Fibroblast of lung (primary cell): ENCODE measurements at regions not wholly inside any gene's neighbourhood (a gene's known extent, or its start where the extent isn't known, plus 50 kb on each side); places are given as distances from the start of the nearest gene placed in this dataset.

Source experiments
- DNase-seq, 2 donors: peaks; one replicate each; pipeline versions ENCODE4 v3.0.0 to v3.0.0-alpha.2; 2010; ENCODE audit warnings: low read depth in 2 of 2
- H2AFZ ChIP-seq: 2 replicates; pipeline ENCODE4 v1.5.1; 2012; ENCODE audit warnings: low read length, control low read depth, inconsistent platforms
- H3K27ac ChIP-seq: 2 replicates; pipeline ENCODE4 v1.5.1; 2011; ENCODE audit warnings: low read length, control low read depth; ENCODE audit not compliant: insufficient read depth
- H3K27me3 ChIP-seq: 2 replicates; pipeline ENCODE4 v1.5.1; 2011; ENCODE audit warnings: mild to moderate bottlenecking, low read length; ENCODE audit not compliant: control insufficient read depth, insufficient read depth
- H3K36me3 ChIP-seq: 2 replicates; pipeline ENCODE4 v1.5.1; 2011; ENCODE audit warnings: low read length; ENCODE audit not compliant: control insufficient read depth, insufficient read depth
- H3K4me1 ChIP-seq: 2 replicates; pipeline ENCODE4 v1.5.1; 2011; ENCODE audit warnings: low read length; ENCODE audit not compliant: control insufficient read depth, insufficient read depth; ENCODE audit errors: extremely low read depth
- H3K4me2 ChIP-seq: 2 replicates; pipeline ENCODE4 v1.5.1; 2011; ENCODE audit warnings: low read length, control low read depth; ENCODE audit not compliant: insufficient read depth; ENCODE audit errors: extremely low read depth
- H3K4me3 ChIP-seq, 4 experiments: fragments of 200-600 bp in 1 of 4; sonication (generic) in 1 of 4; replicated peaks in 1 of 4; 2 replicates each; pipeline ENCODE4 v1.5.1; 2011 to 2016; ENCODE audit warnings: low read length in 4 of 4, low read depth in 3 of 4, mild to moderate bottlenecking in 3 of 4, control low read depth in 2 of 4, inconsistent platforms in 1 of 4, mixed read lengths in 1 of 4; ENCODE audit not compliant: insufficient read depth in 1 of 4; ENCODE audit errors: control extremely low read depth in 1 of 4
- H3K79me2 ChIP-seq: 2 replicates; pipeline ENCODE4 v1.5.1; 2012; ENCODE audit warnings: mild to moderate bottlenecking, low read length, inconsistent platforms; ENCODE audit not compliant: control insufficient read depth, insufficient read depth
- H3K9ac ChIP-seq: 2 replicates; pipeline ENCODE4 v1.5.1; 2011; ENCODE audit warnings: mild to moderate bottlenecking, low read length, control low read depth; ENCODE audit not compliant: insufficient read depth
- H3K9me3 ChIP-seq: 2 replicates; pipeline ENCODE4 v1.5.1; 2012; ENCODE audit warnings: low read depth, low read length; ENCODE audit not compliant: control insufficient read depth, insufficient read depth
- H4K20me1 ChIP-seq: 2 replicates; pipeline ENCODE4 v1.5.1; 2011; ENCODE audit warnings: low read length; ENCODE audit not compliant: control insufficient read depth, insufficient read depth; ENCODE audit errors: extremely low read depth
- EZH2 ChIP-seq: IDR thresholded peaks from 2 replicates; pipeline ENCODE4 v1.5.1; 2012; ENCODE audit warnings: low read length, control low read depth, mild to moderate bottlenecking; ENCODE audit errors: missing control alignments
- TF ChIP-seq, protein P1 (sequence below), 2 donors: IDR thresholded peaks in 1 of 2; conservative IDR thresholded peaks in 1 of 2; 1 replicate in 1 of 2; 2 replicates in 1 of 2; pipeline ENCODE4 v1.5.1; 2011 to 2012; ENCODE audit warnings: low read length in 2 of 2, control low read depth in 1 of 2, inconsistent platforms in 1 of 2, low read depth in 1 of 2, mild to moderate bottlenecking in 1 of 2

DNA sequence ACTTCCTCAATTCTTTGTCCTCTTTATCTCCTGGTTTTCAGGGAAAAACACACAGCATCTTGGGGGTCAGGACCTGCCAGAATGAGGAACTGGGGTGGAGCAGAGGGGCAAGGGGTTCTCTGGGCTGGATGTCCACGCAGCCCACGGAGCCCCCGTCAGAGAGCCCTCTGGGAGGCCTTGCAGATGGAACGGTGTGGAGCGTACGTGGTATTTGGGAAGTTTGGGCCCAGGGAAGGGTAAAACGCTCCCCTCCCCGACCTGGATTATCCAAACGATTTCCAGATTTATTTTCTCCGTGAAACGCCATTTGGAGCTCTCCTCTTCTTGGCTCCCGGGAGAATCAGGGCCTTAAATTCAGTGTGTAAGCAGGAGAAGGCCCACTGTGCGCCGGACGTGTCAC is 51.7 kb upstream of the ZNF536 start:
- no peak overlapping the region for H3K4me3 ChIP-seq
- H3K9ac ChIP-seq, result no peak overlapping the region
- H3K36me3 ChIP-seq, result no peaks in the 10 kb centered on the region
- TF ChIP-seq EZH2, result no peak
- TF ChIP-seq, protein P1, sequence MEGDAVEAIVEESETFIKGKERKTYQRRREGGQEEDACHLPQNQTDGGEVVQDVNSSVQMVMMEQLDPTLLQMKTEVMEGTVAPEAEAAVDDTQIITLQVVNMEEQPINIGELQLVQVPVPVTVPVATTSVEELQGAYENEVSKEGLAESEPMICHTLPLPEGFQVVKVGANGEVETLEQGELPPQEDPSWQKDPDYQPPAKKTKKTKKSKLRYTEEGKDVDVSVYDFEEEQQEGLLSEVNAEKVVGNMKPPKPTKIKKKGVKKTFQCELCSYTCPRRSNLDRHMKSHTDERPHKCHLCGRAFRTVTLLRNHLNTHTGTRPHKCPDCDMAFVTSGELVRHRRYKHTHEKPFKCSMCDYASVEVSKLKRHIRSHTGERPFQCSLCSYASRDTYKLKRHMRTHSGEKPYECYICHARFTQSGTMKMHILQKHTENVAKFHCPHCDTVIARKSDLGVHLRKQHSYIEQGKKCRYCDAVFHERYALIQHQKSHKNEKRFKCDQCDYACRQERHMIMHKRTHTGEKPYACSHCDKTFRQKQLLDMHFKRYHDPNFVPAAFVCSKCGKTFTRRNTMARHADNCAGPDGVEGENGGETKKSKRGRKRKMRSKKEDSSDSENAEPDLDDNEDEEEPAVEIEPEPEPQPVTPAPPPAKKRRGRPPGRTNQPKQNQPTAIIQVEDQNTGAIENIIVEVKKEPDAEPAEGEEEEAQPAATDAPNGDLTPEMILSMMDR (conservative IDR thresholded peaks at IDR 0.05 in 1 of 2, IDR thresholded peaks at IDR 0.05 in 1 of 2; ENCODE audit: low read depth in 1 of 2, low read length in 2 of 2), result no peak
- H3K9me3 ChIP-seq, result no peaks in the 10 kb centered on the region
- no peak overlapping the region for H2AFZ ChIP-seq
- no peak for DNase-seq
- H4K20me1 ChIP-seq, result no peaks in the 10 kb centered on the region
- H3K79me2 ChIP-seq, result no peaks in the 10 kb centered on the region
- no peak overlapping the region for H3K4me2 ChIP-seq
- no peaks in the 10 kb centered on the region for H3K27me3 ChIP-seq
- no peak overlapping the region for H3K27ac ChIP-seq
- no peaks in the 10 kb centered on the region for H3K4me1 ChIP-seq

DNA sequence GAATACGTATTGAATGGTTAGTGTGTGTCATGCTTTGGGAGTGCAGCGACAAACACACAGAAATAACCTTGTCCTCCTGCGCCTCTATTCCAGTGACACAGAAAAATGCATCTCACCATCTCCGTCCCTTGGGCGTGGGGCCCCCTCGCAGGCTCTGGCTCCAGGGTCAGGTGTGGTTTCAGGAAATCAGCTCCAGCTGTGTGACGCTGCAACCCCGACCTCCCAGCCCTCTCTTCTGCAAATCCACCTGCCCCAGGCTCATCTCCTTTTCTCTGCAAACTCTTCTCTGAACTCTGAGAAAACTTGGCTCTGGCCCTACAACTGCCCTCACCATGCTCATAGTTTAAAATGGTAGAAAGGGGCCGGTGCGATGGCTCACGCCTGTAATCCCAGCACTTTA is 51.3 kb upstream of the ZNF536 start:
- H4K20me1 ChIP-seq, result no peaks in the 10 kb centered on the region
- H2AFZ ChIP-seq, result no peak overlapping the region
- no peak overlapping the region for H3K4me3 ChIP-seq
- no peak overlapping the region for H3K9ac ChIP-seq
- no peak overlapping the region for H3K4me2 ChIP-seq
- TF ChIP-seq, protein P1 (conservative IDR thresholded peaks at IDR 0.05 in 1 of 2, IDR thresholded peaks at IDR 0.05 in 1 of 2; ENCODE audit: low read depth in 1 of 2, low read length in 2 of 2), result no peak
- no peak for TF ChIP-seq EZH2
- no peak for DNase-seq
- no peaks in the 10 kb centered on the region for H3K4me1 ChIP-seq
- no peak overlapping the region for H3K27ac ChIP-seq
- H3K79me2 ChIP-seq, result no peaks in the 10 kb centered on the region
- no peaks in the 10 kb centered on the region for H3K36me3 ChIP-seq
- no peaks in the 10 kb centered on the region for H3K27me3 ChIP-seq
- no peaks in the 10 kb centered on the region for H3K9me3 ChIP-seq
